ENCODE measurements at regions not wholly inside any gene's neighbourhood (a gene's known extent, or its start where the extent isn't known, plus 50 kb on each side); places are given as distances from the start of the nearest gene placed in this dataset.

DNA sequence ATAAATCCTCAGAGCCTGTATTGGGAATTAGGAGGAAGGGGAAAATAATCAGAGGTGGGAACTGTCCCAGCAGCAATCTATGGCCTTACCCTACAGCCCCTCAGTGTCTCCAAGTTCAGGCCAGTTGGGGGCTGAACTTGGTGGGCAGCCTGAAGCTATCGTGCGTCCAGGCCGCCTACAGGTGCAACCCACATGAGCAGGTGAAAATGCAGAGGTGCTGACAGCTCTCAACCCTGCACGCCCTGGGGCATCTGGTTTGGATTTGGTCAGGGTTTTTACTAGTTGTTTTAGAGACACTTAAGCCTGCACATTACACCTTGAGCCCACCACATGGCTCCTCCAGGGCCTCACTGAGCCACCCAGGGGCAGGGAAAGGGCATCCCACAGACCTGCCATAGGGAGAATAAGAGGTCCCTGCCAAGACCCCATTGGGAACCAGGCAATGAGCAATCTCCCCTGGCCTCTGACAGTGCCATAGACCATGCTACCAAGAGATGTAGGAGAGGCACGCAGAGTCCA, 209.5 kb downstream of the FOXD2 start:
- Histone ChIP-seq H4K20me1 (ENCODE audit: insufficient read depth, low read length, poor library complexity, severe bottlenecking) (no peaks in the 10 kb centered on the region), H3K4me1 (ENCODE audit: insufficient read depth, low read length, poor library complexity, severe bottlenecking) (no peaks in the 10 kb centered on the region), H3K36me3 (ENCODE audit: insufficient read depth, low read length) (no peaks in the 10 kb centered on the region), H3F3A (ENCODE audit: low read depth) (no peaks in the 10 kb centered on the region), H3K79me2 (ENCODE audit: insufficient read depth, low read length) (no peaks in the 10 kb centered on the region), H3K9ac (ENCODE audit: low read depth, low read length, poor library complexity, severe bottlenecking) (no peak overlapping the region), H3K4me3 (ENCODE audit: low read length, poor library complexity, severe bottlenecking) (no peak overlapping the region), H3K9me3 (ENCODE audit: insufficient read depth, low read depth, low read length) (no peaks in the 10 kb centered on the region), H2AFZ (ENCODE audit: low read length) (no peak overlapping the region), H3K9me2 (replicated peaks; ENCODE audit: low read depth, low read length) (no peaks in the 10 kb centered on the region), H3K4me2 (ENCODE audit: low read depth, low read length, poor library complexity, severe bottlenecking) (no peak overlapping the region), H3K27me3 (ENCODE audit: insufficient read depth, low read length, poor library complexity, severe bottlenecking) (no peaks in the 10 kb centered on the region)
- TF ChIP-seq, protein P1, sequence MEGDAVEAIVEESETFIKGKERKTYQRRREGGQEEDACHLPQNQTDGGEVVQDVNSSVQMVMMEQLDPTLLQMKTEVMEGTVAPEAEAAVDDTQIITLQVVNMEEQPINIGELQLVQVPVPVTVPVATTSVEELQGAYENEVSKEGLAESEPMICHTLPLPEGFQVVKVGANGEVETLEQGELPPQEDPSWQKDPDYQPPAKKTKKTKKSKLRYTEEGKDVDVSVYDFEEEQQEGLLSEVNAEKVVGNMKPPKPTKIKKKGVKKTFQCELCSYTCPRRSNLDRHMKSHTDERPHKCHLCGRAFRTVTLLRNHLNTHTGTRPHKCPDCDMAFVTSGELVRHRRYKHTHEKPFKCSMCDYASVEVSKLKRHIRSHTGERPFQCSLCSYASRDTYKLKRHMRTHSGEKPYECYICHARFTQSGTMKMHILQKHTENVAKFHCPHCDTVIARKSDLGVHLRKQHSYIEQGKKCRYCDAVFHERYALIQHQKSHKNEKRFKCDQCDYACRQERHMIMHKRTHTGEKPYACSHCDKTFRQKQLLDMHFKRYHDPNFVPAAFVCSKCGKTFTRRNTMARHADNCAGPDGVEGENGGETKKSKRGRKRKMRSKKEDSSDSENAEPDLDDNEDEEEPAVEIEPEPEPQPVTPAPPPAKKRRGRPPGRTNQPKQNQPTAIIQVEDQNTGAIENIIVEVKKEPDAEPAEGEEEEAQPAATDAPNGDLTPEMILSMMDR (conservative IDR thresholded peaks at IDR 0.05; ENCODE audit: low read length): no peak
- TF ChIP-seq EZH2phosphoT487 (IDR thresholded peaks at IDR 0.05; ENCODE audit: borderline replicate concordance): no peak

DNA sequence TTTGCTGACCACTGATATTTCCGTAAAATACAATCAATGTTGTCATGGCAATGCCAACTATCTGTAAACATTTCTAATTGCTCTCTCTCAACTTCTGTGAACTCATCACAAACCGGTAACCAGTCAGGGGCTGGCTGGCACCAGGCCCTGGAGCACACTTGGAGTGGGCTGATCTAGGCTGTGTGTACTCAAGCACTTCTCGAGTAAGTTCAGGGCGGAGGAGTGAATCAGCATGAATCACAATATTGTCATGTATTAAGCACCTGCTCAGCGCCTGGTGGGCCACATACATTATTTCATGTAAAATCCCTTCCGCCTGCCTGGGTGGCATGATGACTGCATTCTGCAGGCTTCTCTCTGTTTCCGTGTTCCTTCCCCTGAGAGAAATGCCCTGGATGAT, 212.4 kb downstream of the FOXD2 start:
- Histone ChIP-seq H3F3A (ENCODE audit: low read depth) (no peaks in the 10 kb centered on the region), H3K79me2 (ENCODE audit: insufficient read depth, low read length) (no peaks in the 10 kb centered on the region), H3K27me3 (ENCODE audit: insufficient read depth, low read length, poor library complexity, severe bottlenecking) (no peaks in the 10 kb centered on the region), H3K9me3 (ENCODE audit: insufficient read depth, low read depth, low read length) (no peaks in the 10 kb centered on the region), H3K9me2 (replicated peaks; ENCODE audit: low read depth, low read length) (no peaks in the 10 kb centered on the region), H3K4me2 (ENCODE audit: low read depth, low read length, poor library complexity, severe bottlenecking) (no peak overlapping the region), H3K4me3 (ENCODE audit: low read length, poor library complexity, severe bottlenecking) (no peak overlapping the region), H3K4me1 (ENCODE audit: insufficient read depth, low read length, poor library complexity, severe bottlenecking) (no peaks in the 10 kb centered on the region), H4K20me1 (ENCODE audit: insufficient read depth, low read length, poor library complexity, severe bottlenecking) (no peaks in the 10 kb centered on the region), H3K36me3 (ENCODE audit: insufficient read depth, low read length) (no peaks in the 10 kb centered on the region), H2AFZ (ENCODE audit: low read length) (no peak overlapping the region), H3K9ac (ENCODE audit: low read depth, low read length, poor library complexity, severe bottlenecking) (no peak overlapping the region)
- TF ChIP-seq, protein P1 (conservative IDR thresholded peaks at IDR 0.05; ENCODE audit: low read length): no peak
- no peak for TF ChIP-seq EZH2phosphoT487 (IDR thresholded peaks at IDR 0.05; ENCODE audit: borderline replicate concordance)

DNA sequence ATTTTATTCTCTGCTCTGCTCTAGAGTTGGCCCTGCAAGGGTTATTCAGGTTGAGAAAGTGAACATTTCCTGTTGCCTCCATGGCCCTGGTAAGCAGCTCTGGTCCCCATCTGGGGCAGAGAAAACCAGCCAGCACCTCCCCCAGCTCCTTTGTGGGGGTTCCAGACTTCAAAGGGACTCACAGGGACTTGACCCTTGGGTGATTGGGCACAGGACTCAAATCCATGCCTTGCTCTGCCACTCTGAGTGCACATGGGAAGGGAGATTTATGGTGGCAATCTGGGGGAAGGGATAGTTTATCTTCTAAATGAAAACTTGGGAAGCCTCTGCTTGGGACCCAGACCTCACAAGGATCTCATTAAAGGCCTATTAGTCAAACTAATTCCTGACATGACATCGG, 212.8 kb downstream of the FOXD2 start:
- H3K36me3 ChIP-seq (ENCODE audit: insufficient read depth, low read length): no peaks in the 10 kb centered on the region
- H3F3A ChIP-seq (ENCODE audit: low read depth): no peaks in the 10 kb centered on the region
- no peaks in the 10 kb centered on the region for H3K9me3 ChIP-seq (ENCODE audit: insufficient read depth, low read depth, low read length)
- TF ChIP-seq, protein P1 (conservative IDR thresholded peaks at IDR 0.05; ENCODE audit: low read length): no peak
- TF ChIP-seq EZH2phosphoT487 (IDR thresholded peaks at IDR 0.05; ENCODE audit: borderline replicate concordance): no peak
- H4K20me1 ChIP-seq (ENCODE audit: insufficient read depth, low read length, poor library complexity, severe bottlenecking): no peaks in the 10 kb centered on the region
- no peak overlapping the region for H3K4me3 ChIP-seq (ENCODE audit: low read length, poor library complexity, severe bottlenecking)
- H3K9me2 ChIP-seq (replicated peaks; ENCODE audit: low read depth, low read length): no peaks in the 10 kb centered on the region
- H3K4me2 ChIP-seq (ENCODE audit: low read depth, low read length, poor library complexity, severe bottlenecking): no peak overlapping the region
- H3K4me1 ChIP-seq (ENCODE audit: insufficient read depth, low read length, poor library complexity, severe bottlenecking): no peaks in the 10 kb centered on the region
- H3K79me2 ChIP-seq (ENCODE audit: insufficient read depth, low read length): no peaks in the 10 kb centered on the region
- no peaks in the 10 kb centered on the region for H3K27me3 ChIP-seq (ENCODE audit: insufficient read depth, low read length, poor library complexity, severe bottlenecking)
- no peak overlapping the region for H2AFZ ChIP-seq (ENCODE audit: low read length)
- H3K9ac ChIP-seq (ENCODE audit: low read depth, low read length, poor library complexity, severe bottlenecking): no peak overlapping the region

Measured in Loucy (cell line).